DMS 273 treated with DMSO at 0.1 percent for 48 hours (cell line): ENCODE measurements at regions not wholly inside any gene's neighbourhood (a gene's known extent, or its start where the extent isn't known, plus 50 kb on each side); places are given as distances from the start of the nearest gene placed in this dataset.

ENCODE experiments used
- DNase-seq: peaks from one replicate; lab custom pipeline; 2025; lab: John Stamatoyannopoulos, UW

- no peak for DNase-seq
Measured at GRCh38 chr9:22286661-22287060, 160.0 kb upstream of the DMRTA1 start.

- DNase-seq, result no peak
Measured at GRCh38 chr9:22288661-22289060, 158.0 kb upstream of the DMRTA1 start.

- peak; percentile 36 for DNase-seq
Measured at GRCh38 chr9:22307013-22307711, 139.5 kb upstream of the DMRTA1 start.

GRCh38 chr9:22308177-22308576, 138.4 kb upstream of the DMRTA1 start:
- no peak for DNase-seq

- DNase-seq, result no peak
Measured at GRCh38 chr9:22316645-22317044, 130.0 kb upstream of the DMRTA1 start.

GRCh38 chr9:22331533-22331932, 115.1 kb upstream of the DMRTA1 start:
- DNase-seq, result no peak

GRCh38 chr9:22332202-22332601, 114.4 kb upstream of the DMRTA1 start:
- DNase-seq, result no peak

- no peak for DNase-seq
Measured at GRCh38 chr9:22337261-22337660, 109.4 kb upstream of the DMRTA1 start.

- no peak for DNase-seq
Measured at GRCh38 chr9:22342491-22343217, 104.0 kb upstream of the DMRTA1 start.

- no peak for DNase-seq
Measured at GRCh38 chr9:22343218-22343611, 103.4 kb upstream of the DMRTA1 start.

- no peak for DNase-seq
Measured at GRCh38 chr9:22354699-22355384, 91.8 kb upstream of the DMRTA1 start.

- no peak for DNase-seq
Measured at GRCh38 chr9:22356985-22357384, 89.6 kb upstream of the DMRTA1 start.

GRCh38 chr9:22363421-22363887, 83.2 kb upstream of the DMRTA1 start:
- DNase-seq, result no peak

- DNase-seq, result peak; percentile 94
Measured at GRCh38 chr9:22373636-22374035, 73.0 kb upstream of the DMRTA1 start.

- peak; percentile 95 for DNase-seq
Measured at GRCh38 chr9:22374051-22374450, 72.6 kb upstream of the DMRTA1 start.

- DNase-seq, result peak; percentile 46
Measured at GRCh38 chr9:22379272-22379671, 67.4 kb upstream of the DMRTA1 start.

GRCh38 chr9:22381170-22381569, 65.5 kb upstream of the DMRTA1 start:
- DNase-seq, result no peak

GRCh38 chr9:22382331-22382730, 64.3 kb upstream of the DMRTA1 start:
- no peak for DNase-seq

GRCh38 chr9:22383718-22384117, 62.9 kb upstream of the DMRTA1 start:
- DNase-seq, result no peak

- no peak for DNase-seq
Measured at GRCh38 chr9:22389271-22389670, 57.4 kb upstream of the DMRTA1 start.

- no peak for DNase-seq
Measured at GRCh38 chr9:22392523-22392922, 54.1 kb upstream of the DMRTA1 start.

- no peak for DNase-seq
Measured at GRCh38 chr9:22395687-22396141, 50.9 kb upstream of the DMRTA1 start.
